Suppressor macrophage treated with lipopolysaccharide for 4 hours (primary cell): ENCODE measurements at regions not wholly inside any gene's neighbourhood (a gene's known extent, or its start where the extent isn't known, plus 50 kb on each side); places are given as distances from the start of the nearest gene placed in this dataset.
"Not testable (repeated sequence)": the region's sequence is repeated elsewhere in the genome, so short reads cannot be mapped to it uniquely, and the experiment has no call there.

ENCODE experiments used
- DNase-seq: peaks from one replicate; pipeline ENCODE4 v3.0.0-alpha.2; 2020

- peak; percentile 41 for DNase-seq
Observed at GRCh38 chr12:111150360-111150759, 218.5 kb downstream of the PHETA1 start.

GRCh38 chr12:111149299-111149698 lies 219.6 kb downstream of the PHETA1 start:
- peak; percentile 14 for DNase-seq

DNA sequence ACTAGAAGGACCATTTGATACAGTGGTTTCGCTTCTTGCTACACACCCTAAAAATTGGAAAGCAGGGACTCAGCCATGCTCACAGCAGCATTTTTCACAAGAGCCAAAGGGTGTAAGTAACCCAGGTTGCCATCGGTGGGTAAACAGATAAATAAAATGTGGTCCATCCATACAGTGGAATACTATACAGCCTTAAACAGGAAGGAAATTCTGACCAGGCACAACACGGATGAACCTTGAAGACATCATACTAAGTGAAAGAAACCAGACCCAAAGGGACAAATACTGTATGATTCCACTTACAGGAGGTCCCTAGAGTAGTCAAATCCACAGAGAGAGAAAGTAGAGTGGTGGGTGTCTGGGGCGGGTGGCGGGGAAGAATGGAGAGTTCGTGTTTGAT lies 220.9 kb downstream of the PHETA1 start:
- no peak for DNase-seq

DNA sequence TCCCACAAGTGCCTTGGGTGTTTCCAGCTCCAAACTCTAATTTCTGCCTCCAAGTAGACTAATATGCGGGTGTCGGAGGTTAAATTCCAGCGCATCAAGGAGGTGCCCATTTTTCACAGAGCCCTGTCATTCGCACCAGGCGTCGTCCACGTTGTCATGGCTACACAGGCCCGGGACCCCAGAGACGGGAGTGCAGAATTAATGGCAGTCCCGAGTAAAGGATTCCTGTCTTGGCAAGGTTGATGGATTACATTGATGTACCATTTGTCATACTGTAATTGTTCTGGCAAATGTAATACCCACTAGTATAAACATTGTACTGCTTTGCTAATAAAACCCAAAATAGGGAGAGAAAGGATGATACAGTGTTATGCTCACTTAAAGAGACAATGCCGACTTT lies 222.9 kb upstream of the MYL2 start:
- DNase-seq, result no peak

DNA sequence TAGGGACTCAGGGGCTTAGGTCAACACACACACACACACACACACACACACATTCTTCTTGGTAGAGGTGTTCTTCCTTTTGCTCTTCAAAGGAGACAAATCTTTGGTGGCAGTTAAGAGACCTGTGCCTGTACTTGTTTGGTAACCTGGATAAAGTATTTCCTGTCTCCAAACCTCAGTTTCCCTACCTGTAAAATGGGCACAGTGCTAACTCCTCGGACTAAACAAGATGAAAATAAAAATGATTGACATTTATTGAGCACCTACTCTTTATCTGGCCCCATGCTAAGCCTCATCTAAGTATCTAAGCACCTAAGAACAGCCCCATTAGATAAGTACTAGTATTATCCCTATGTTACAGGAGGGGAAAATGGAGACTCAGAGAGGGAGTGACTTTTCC lies 220.8 kb upstream of the MYL2 start:
- no peak for DNase-seq

- DNase-seq, result no peak
Observed at GRCh38 chr12:111138016-111138415, 217.6 kb upstream of the MYL2 start.

DNA sequence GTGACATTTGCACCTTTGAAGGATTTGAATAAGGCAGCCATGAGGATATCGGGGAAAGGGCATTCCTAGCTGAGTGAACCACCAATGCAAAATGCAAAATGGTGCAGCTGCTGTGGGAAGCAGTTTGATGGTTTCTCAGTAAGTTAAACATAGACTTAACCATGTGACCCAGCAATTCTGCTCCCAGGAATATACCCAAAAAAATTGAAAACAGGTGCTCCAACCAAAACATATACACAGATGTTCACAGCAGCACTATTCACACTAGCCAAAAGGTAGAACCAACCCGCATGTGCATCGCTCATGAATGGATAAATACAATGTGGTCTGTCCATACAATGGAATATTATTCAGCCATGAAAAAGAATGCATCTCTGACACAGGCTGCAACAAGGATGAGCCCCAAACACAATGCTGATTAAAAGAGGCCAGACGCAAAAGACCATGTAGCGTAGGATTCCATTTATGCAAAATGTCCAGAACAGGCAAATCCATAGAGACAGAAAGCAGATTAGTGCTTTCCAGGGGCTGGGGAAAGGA lies 215.0 kb upstream of the MYL2 start:
- DNase-seq, result no peak

- DNase-seq, result peak; percentile 20
Observed at GRCh38 chr12:111130336-111130735, 210.0 kb upstream of the MYL2 start.

DNA sequence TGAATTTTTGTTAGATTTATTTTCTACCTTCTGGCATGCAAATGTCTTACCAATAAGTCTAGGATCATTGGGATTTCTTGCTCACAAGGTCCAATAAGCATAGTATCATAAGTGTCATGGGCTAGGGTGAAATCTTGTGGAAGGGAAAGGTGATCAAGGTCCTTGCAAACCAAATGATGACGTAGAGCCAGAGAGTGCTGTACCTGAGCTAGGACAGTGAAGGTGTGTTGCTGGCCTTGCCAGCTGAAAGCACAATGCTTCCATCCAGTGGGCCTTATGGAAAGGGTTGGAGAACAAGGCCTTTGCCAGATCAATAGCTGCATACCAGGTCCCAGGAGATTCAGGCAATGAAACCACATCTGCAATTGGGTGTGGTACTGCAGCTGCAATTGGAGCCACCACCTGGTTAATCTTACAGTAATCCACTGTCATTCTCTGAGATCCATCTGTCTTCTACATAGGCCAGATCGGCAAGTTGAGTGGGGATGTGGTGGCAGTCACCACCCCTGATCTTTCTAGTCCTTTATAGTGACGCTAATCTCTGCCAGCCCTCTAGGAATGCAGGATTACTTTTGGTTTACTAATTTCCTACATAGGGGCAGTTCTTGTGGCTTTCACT lies 208.9 kb upstream of the MYL2 start:
- no peak for DNase-seq

DNA sequence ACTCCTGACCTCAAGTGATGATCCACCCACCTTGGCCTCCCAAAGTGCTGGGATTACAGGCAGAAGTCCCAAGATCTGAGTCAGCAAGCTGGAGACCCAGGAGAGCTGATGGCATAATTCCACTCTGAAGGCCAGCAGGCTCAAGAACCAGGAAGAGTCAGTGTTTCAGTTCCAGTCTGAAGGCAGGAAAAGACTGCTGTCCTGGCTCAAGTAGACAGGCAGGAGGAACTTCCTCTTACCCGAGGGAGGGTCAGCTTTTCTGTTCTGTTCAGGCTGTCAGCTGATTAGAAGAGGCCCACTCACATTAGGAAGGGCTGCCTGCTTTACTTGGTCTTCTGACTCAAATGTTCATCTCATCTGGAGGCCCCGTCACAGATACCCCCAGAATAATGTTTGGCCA lies 206.0 kb upstream of the MYL2 start:
- DNase-seq, result peak; percentile 84

GRCh38 chr12:111124183-111124582 lies 203.8 kb upstream of the MYL2 start:
- DNase-seq, result no peak

GRCh38 chr12:111123390-111123789 lies 203.0 kb upstream of the MYL2 start:
- DNase-seq, result no peak

DNA sequence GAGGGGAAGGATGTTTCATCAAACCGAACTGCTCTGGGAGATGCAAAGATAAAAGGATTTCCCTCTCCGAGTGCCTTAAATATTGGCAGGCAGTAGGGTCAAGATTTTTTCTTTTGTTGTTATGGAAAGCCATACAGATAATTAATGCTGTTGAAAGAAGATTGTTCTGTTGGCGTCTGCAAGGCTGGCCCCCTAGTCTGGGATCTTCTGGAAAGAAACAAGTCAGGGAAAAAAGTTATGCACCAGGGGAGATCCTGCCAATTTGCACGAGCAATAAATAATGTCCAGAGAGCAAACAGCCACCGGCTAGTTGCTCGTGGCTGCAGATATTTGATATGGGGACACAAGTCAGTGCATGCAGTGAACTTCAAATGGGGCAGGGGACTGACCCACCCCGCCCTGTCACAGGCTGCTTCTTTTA lies 202.1 kb upstream of the MYL2 start:
- no peak for DNase-seq

GRCh38 chr12:111121840-111122239 lies 201.5 kb upstream of the MYL2 start:
- DNase-seq, result no peak

- no peak for DNase-seq
Observed at GRCh38 chr12:111120578-111120977, 200.2 kb upstream of the MYL2 start.

DNA sequence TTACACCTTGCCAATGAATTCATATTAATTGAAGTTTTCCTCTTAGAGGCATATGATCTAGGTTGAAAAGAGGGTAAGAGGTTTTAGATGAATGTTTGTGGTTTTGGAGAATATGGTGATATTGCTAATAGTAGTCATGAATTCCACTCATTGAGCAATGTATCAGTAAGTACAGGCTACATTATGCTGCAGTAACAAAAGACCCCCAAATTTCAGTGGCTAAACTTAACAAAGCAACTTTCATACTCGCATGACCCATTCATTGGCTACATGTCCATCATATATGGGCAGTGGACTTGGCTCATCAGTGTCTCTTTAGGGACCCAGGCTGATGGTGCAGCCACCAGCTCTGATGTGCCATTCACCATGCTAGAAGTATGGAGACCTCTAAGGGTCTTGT lies 196.6 kb upstream of the MYL2 start:
- no peak for DNase-seq

DNA sequence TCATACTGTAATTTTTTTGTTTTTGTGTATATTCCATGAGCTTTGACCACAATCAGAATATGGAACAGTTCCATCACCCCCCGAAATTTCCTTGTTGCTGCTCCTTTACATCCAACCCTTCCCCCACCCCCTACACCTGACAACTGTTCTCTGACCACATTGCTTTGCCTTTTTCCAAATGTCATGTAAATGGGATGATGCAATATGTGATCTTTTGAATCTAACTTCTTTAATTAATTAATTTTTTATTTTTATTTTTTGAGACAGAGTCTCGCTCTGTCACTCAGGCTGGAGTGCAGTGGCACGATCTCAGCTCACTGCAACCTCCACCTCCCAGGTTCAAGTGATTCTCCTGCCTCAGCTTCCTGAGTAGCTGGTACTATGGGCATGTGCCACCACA lies 192.9 kb upstream of the MYL2 start:
- not testable (repeated sequence) for DNase-seq

GRCh38 chr12:111112311-111113098 lies 192.1 kb upstream of the MYL2 start:
- peak; percentile 39 for DNase-seq

- peak; percentile 58 for DNase-seq
Observed at GRCh38 chr12:111111681-111112080, 191.3 kb upstream of the MYL2 start.

- DNase-seq, result no peak
Observed at GRCh38 chr12:111110556-111110955, 190.2 kb upstream of the MYL2 start.

DNA sequence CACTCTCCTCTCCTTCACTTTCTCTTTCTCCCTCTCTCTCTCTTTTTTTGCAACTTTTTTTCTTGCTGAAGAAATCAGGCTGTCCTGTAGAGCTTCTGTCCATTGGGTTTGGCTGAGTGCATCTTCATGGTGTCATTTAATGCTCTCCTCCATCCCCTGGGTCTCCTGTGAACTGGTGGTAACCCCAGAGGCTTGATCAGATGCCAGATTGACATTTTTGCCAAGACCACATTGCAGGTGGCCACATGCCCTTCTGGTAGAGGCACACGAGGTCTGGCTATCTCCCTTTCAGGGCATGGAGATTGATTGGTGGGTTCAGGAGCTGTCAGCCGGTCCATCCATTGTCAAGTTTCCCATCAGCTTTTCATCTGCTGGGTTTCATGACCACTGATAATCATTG lies 188.3 kb upstream of the MYL2 start:
- no peak for DNase-seq

- DNase-seq, result no peak
Observed at GRCh38 chr12:111107392-111108178, 187.2 kb upstream of the MYL2 start.

GRCh38 chr12:111105294-111105693 lies 184.9 kb upstream of the MYL2 start:
- no peak for DNase-seq

- no peak for DNase-seq
Observed at GRCh38 chr12:111103583-111103982, 183.2 kb upstream of the MYL2 start.
